Vagina (tissue), 2 donors: ENCODE measurements at regions not wholly inside any gene's neighbourhood (a gene's known extent, or its start where the extent isn't known, plus 50 kb on each side); places are given as distances from the start of the nearest gene placed in this dataset.

Source experiments
- POLR2A ChIP-seq, 2 donors: fragments of 450-650 bp; IDR thresholded peaks; one replicate each; pipeline ENCODE4 v1.6.1; 2017; ENCODE audit warnings: antibody characterized with exemption in 2 of 2, mild to moderate bottlenecking in 2 of 2, moderate library complexity in 2 of 2
- TF ChIP-seq, protein P1 (sequence below), 3 experiments: fragments of 450-650 bp in 2 of 3; fragments of 200-600 bp in 1 of 3; sonication (generic) in 1 of 3; IDR thresholded peaks; one replicate each; pipeline ENCODE4 v1.5.1; 2017 to 2019; ENCODE audit warnings: antibody characterized with exemption in 3 of 3, mild to moderate bottlenecking in 2 of 3, moderate library complexity in 2 of 3

DNA sequence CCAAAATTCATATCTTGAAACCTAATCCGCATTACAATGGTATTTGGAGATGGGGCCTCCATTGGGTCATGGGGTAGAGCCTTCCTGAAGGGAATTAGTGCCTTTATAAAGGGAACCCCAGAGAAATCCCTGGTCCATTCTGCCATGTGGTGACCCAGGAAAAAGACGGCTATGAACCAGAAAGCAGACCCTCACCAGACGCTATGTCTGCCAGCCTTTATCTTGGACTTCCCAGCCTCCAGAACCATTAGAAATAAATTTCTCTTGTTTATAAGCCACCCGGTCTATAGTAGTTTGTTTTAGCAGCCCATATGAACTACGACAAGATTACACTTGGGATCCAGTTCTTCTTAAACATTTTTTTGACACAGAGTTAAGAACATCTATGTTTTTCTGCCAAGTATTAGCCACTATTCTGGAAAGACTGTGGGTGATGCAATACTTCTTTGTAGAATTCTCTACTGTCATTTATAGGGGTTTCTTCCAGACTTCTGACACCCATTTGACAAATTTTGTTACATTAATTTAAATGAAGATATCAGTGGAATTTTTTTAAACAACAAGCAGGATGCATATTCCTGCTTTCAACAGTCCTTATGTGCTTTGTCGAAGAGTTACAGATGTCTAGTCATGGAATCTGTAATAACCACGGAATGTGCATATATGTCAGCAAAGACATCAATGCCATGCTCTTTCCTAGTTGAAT lies 572.4 kb downstream of the NR2F1-AS1 start:
- TF ChIP-seq POLR2A (IDR thresholded peaks at IDR 0.05) = no peak
- TF ChIP-seq, protein P1, sequence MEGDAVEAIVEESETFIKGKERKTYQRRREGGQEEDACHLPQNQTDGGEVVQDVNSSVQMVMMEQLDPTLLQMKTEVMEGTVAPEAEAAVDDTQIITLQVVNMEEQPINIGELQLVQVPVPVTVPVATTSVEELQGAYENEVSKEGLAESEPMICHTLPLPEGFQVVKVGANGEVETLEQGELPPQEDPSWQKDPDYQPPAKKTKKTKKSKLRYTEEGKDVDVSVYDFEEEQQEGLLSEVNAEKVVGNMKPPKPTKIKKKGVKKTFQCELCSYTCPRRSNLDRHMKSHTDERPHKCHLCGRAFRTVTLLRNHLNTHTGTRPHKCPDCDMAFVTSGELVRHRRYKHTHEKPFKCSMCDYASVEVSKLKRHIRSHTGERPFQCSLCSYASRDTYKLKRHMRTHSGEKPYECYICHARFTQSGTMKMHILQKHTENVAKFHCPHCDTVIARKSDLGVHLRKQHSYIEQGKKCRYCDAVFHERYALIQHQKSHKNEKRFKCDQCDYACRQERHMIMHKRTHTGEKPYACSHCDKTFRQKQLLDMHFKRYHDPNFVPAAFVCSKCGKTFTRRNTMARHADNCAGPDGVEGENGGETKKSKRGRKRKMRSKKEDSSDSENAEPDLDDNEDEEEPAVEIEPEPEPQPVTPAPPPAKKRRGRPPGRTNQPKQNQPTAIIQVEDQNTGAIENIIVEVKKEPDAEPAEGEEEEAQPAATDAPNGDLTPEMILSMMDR (IDR thresholded peaks at IDR 0.05) = no peak
